K562 (cell line): ENCODE measurements at regions not wholly inside any gene's neighbourhood (a gene's known extent, or its start where the extent isn't known, plus 50 kb on each side); places are given as distances from the start of the nearest gene placed in this dataset.

ENCODE experiments used
- ATAC-seq: fragments of 200-7000 bp; cut with Tn5 transposase; 3 replicates; pipeline ENCODE4 v1.9.1; 2020; ENCODE audit warnings: moderate library complexity
- BruUV-seq: library from RNA; stranded (reverse); fragments of 400-500 nt; replicated peaks from 2 replicates; lab custom pipeline; 2021; lab: Mats Ljungman, UMichigan
- CTCF ChIA-PET: fragments of 300-600 bp; formaldehyde crosslinking; extraction: SDS; loops from one replicate; lab custom pipeline; 2021; ENCODE audit warnings: low intra/inter-chr PET ratio; lab: Yijun Ruan, JAX
- POLR2A ChIA-PET: fragments of 300-600, 350-650 bp; sonication (Branson Sonifier 250); formaldehyde crosslinking; extraction: SDS; loops from one replicate; lab custom pipeline; 2021; ENCODE audit warnings: antibody characterized with exemption, inconsistent platforms; lab: Yijun Ruan, JAX
- DNase-seq, 4 experiments: peaks; one replicate each; pipeline versions ENCODE4 v3.0.0 to v3.0.0-alpha.2; 2011 to 2018; ENCODE audit warnings: low spot score in 3 of 4, mixed read lengths in 3 of 4; ENCODE audit errors: extremely low read depth in 1 of 4
- FAIRE-seq: peaks from 2 replicates; lab custom pipeline; 2011; peaks lifted over from hg19 to GRCh38; lab: Jason Lieb, UNC
- H2AFZ ChIP-seq: 2 replicates; pipeline ENCODE4 v1.6.0; 2011; ENCODE audit warnings: low read depth, low read length, control low read depth, inconsistent platforms
- H3K27ac ChIP-seq: fragments of 200-600 bp; 3 replicates; pipeline ENCODE4 v1.8.0; 2011; ENCODE audit warnings: low read depth, mild to moderate bottlenecking, control low read depth, inconsistent platforms, low read length, moderate library complexity, mixed read lengths; ENCODE audit errors: extremely low read depth
- H3K27me3 ChIP-seq, 2 experiments: fragments of 300-600 bp in 1 of 2; 2 replicates in 1 of 2; 3 replicates in 1 of 2; pipeline versions ENCODE4 v1.6.0 to v1.8.0; 2011; ENCODE audit warnings: inconsistent platforms in 2 of 2, low read length in 2 of 2, mild to moderate bottlenecking in 1 of 2, mixed read lengths in 1 of 2, moderate library complexity in 1 of 2; ENCODE audit not compliant: control insufficient read depth in 2 of 2, insufficient read depth in 2 of 2
- H3K36me3 ChIP-seq: fragments of 300-600 bp; 3 replicates; pipeline ENCODE4 v1.8.0; 2011; ENCODE audit warnings: mild to moderate bottlenecking, low read length, inconsistent platforms; ENCODE audit not compliant: control insufficient read depth, insufficient read depth
- H3K4me1 ChIP-seq, 2 experiments: fragments of 200-600 bp in 1 of 2; replicated peaks in 1 of 2; 2 replicates in 1 of 2; 3 replicates in 1 of 2; pipeline versions ENCODE4 v1.5.1 to v1.8.0; 2011; ENCODE audit warnings: inconsistent platforms in 2 of 2, low read length in 2 of 2, mild to moderate bottlenecking in 1 of 2, mixed read lengths in 1 of 2, moderate library complexity in 1 of 2; ENCODE audit not compliant: control insufficient read depth in 2 of 2, insufficient read depth in 2 of 2
- H3K4me2 ChIP-seq: 2 replicates; pipeline ENCODE4 v1.6.1; 2011; ENCODE audit warnings: low read length, control low read depth, inconsistent platforms, mixed read lengths; ENCODE audit not compliant: insufficient read depth
- H3K4me3 ChIP-seq: fragments of 200-600 bp; sonication (generic), shearing (Covaris generic); 2 replicates; pipeline ENCODE4 v1.5.1; 2016; ENCODE audit warnings: control low read depth, inconsistent platforms
- H3K79me2 ChIP-seq: fragments of 200-600 bp; 3 replicates; pipeline ENCODE4 v1.8.0; 2011; ENCODE audit warnings: low read length, inconsistent platforms; ENCODE audit not compliant: control insufficient read depth, insufficient read depth
- H3K9ac ChIP-seq, 2 experiments: 2 replicates each; pipeline versions ENCODE4 v1.6.0 to v1.6.1; 2011; ENCODE audit warnings: low read depth in 2 of 2, low read length in 2 of 2, control low read depth in 1 of 2, inconsistent platforms in 1 of 2, mild to moderate bottlenecking in 1 of 2, mixed read lengths in 1 of 2; ENCODE audit not compliant: insufficient read depth in 1 of 2
- H3K9me1 ChIP-seq: one replicate; pipeline ENCODE4 v1.6.0; 2011; ENCODE audit warnings: inconsistent platforms, mild to moderate bottlenecking, low read length, moderate library complexity; ENCODE audit not compliant: control insufficient read depth, insufficient read depth
- H3K9me3 ChIP-seq: replicated peaks from 2 replicates; pipeline ENCODE4 v1.5.1; 2011; ENCODE audit warnings: low read depth, low read length, inconsistent platforms; ENCODE audit not compliant: control insufficient read depth, insufficient read depth
- H4K20me1 ChIP-seq: replicated peaks from 2 replicates; pipeline ENCODE4 v1.6.1; 2011; ENCODE audit warnings: low read length, inconsistent platforms, mixed read lengths; ENCODE audit not compliant: control insufficient read depth, insufficient read depth
- BRCA1 ChIP-seq, 2 experiments: fragments of 450-650 bp in 1 of 2; sonication (generic) in 1 of 2; formaldehyde crosslinking in 1 of 2; IDR thresholded peaks; 2 replicates each; pipeline versions ENCODE4 v1.5.0 to v1.6.1; 2017 to 2020; ENCODE audit warnings: mild to moderate bottlenecking in 1 of 2, missing genetic modification reagents in 1 of 2
- DLX4 ChIP-seq: fragments of 250-450 bp; sonication (Bioruptor Pico); IDR thresholded peaks from 2 replicates; pipeline ENCODE4 v1.6.1; 2021; ENCODE audit warnings: mild to moderate bottlenecking
- PCBP2 ChIP-seq: fragments of 200-400 bp; formaldehyde crosslinking; IDR thresholded peaks from 2 replicates; pipeline ENCODE4 v1.6.1; 2018; ENCODE audit warnings: low read length, low read depth, mild to moderate bottlenecking, moderate library complexity; ENCODE audit not compliant: poor library complexity, severe bottlenecking
- PHF21A ChIP-seq: fragments of 450-650 bp; IDR thresholded peaks from 2 replicates; pipeline ENCODE4 v1.6.1; 2017; ENCODE audit warnings: low read depth, borderline replicate concordance
- PKNOX1 ChIP-seq: fragments of 450-650 bp; IDR thresholded peaks from 2 replicates; pipeline ENCODE4 v1.6.1; 2016
- RFX7 ChIP-seq: fragments of 250-450 bp; sonication (Bioruptor Pico); IDR thresholded peaks from 2 replicates; pipeline ENCODE4 v1.5.1; 2021; ENCODE audit warnings: mild to moderate bottlenecking
- SUPT5H ChIP-seq: fragments of 450-650 bp; IDR thresholded peaks from 2 replicates; pipeline ENCODE4 v1.6.1; 2016
- ZBTB5 ChIP-seq: fragments of 450-650 bp; IDR thresholded peaks from 2 replicates; pipeline ENCODE4 v1.6.1; 2017; ENCODE audit warnings: antibody characterized with exemption
- ZNF583 ChIP-seq: fragments of 250-450 bp; sonication (Bioruptor Pico); IDR thresholded peaks from 2 replicates; pipeline ENCODE4 v1.4.0; 2020
- ZNF589 ChIP-seq: fragments of 200-800 bp; sonication (Bioruptor generic); IDR thresholded peaks from 2 replicates; pipeline ENCODE4 v1.6.1; 2016; ENCODE audit warnings: low read depth, missing genetic modification characterization, missing compliant biosample characterization
- ZNF766 ChIP-seq: fragments of 200-800 bp; sonication (Bioruptor generic); conservative IDR thresholded peaks from 2 replicates; pipeline ENCODE4 v1.6.1; 2016; ENCODE audit warnings: missing genetic modification characterization, missing compliant biosample characterization
- ZNF79 ChIP-seq: fragments of 250-450 bp; sonication (Bioruptor Pico); IDR thresholded peaks from 2 replicates; pipeline ENCODE4 v1.4.0; 2020; ENCODE audit warnings: low read depth, mild to moderate bottlenecking, moderate library complexity
- WGBS: fragments of 100-300 bp; shearing (Covaris generic); methylation state at CpG from one replicate; pipeline ENCODE4 v1.1.6; 2016; ENCODE audit warnings: low coverage, mixed read lengths; ENCODE audit not compliant: insufficient coverage; ENCODE audit errors: missing lambda C conversion rate; 5-methylcytosine and 5-hydroxymethylcytosine counted together
- in situ Hi-C: fragments of 300-500 bp; cut with MboI; formaldehyde crosslinking; loops from 4 replicates; pipeline ENCODE4 v1.15.0; 2018; ENCODE audit warnings: inconsistent platforms, mixed read lengths
- intact Hi-C: fragments of 100-400 bp; cut with micrococcal nuclease; formaldehyde crosslinking; loops from 2 replicates; pipeline ENCODE4 v1.14.2; 2022

GRCh38 chr3:106609666-106610301 lies 741.0 kb upstream of the CBLB start (continued):
- no peak for TF ChIP-seq DLX4
- TF ChIP-seq PCBP2 = no peak

GRCh38 chr3:106610362-106610959 lies 741.6 kb upstream of the CBLB start:
- Histone ChIP-seq H2AFZ (no peak overlapping the region), H3K9ac (no peak overlapping the region), H3K4me2 (no peak overlapping the region), H3K4me1 (no peaks in the 10 kb centered on the region), H3K79me2 (no peaks in the 10 kb centered on the region), H3K27ac (no peak overlapping the region), H3K9me1 (no peaks in the 10 kb centered on the region), H3K9me3 (no peaks in the 10 kb centered on the region), H3K36me3 (no peaks in the 10 kb centered on the region), H4K20me1 (no peaks in the 10 kb centered on the region), H3K4me3 (no peak overlapping the region), H3K27me3 (no peaks in the 10 kb centered on the region)
- intact Hi-C loops = loop anchor here (10.0 kb wide), 1 partner anchor 1096 kb away; no protein-coding TSS in a partner anchor
- in situ Hi-C loops = no loop called here
- CTCF ChIA-PET = interaction anchor here (1.0 kb wide), 1 partner anchor 926 kb away, joined by 3 read pairs; no protein-coding TSS in a partner anchor
- DNase-seq = no peak
- BruUV-seq = no TSS peak
- no peak for ATAC-seq
- no peak for FAIRE-seq
- TF ChIP-seq PKNOX1 (no peak), ZNF79 (CRISPR knock-in tag) (no peak), ZBTB5 (no peak), ZNF589 (CRISPR knock-in tag) (no peak), PCBP2 (no peak), SUPT5H (no peak), RFX7 (CRISPR knock-in tag) (no peak), PHF21A (no peak), ZNF766 (CRISPR knock-in tag) (no peak), ZNF583 (CRISPR knock-in tag) (no peak), BRCA1 (IDR thresholded peaks at IDR 0.05) (no peak), BRCA1 (CRISPR knock-in tag; IDR thresholded peaks at IDR 0.05) (no peak)
- 4% methylated on average over 2 of the region's 2 CpGs for WGBS
- POLR2A ChIA-PET = no interaction called here
